ENCODE measurements at regions not wholly inside any gene's neighbourhood (a gene's known extent, or its start where the extent isn't known, plus 50 kb on each side); places are given as distances from the start of the nearest gene placed in this dataset.

DNA sequence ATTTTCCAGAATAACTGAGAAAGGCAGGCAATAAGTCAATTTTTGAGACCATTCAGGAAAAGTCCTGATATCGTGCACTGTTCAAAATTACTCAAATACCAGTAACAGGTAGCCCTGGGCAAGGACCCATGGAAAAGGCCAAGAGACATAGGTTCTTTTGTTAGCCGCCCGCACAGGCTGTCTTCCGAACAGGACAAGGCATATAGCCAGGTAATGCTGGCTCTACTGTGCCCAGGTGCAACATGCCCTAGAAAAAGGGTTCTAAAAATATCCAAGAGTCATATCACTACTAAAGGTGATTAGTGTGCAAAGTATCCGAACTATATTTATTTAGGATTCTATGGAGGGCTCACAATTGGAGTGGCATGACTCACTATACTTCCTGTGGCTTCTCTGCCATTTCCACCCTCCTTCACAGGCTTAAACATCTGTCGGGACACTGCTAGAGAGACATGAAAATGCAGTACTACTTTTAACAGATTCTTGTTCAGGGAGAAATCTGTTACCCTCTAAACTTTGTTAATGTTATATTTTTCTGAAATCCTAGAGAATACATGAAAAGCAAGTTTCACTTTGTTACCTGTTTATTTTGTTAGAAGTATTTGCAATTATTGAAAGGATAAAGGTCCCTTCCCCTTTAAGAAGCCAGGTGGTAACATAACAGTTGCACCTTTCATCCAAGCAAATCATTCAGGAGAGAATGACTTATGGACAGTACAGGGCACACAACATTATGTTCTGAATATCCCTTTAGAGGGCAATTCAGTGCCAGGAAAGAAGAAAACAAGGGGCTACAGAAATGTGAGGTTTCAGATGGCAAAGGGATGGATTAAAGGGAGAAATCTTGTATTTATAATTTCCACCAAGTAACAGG, 293.3 kb upstream of the THBS1 start:
- DNase-seq (ENCODE audit: low read depth in 1 of 2, low spot score in 1 of 2): no peak

DNA sequence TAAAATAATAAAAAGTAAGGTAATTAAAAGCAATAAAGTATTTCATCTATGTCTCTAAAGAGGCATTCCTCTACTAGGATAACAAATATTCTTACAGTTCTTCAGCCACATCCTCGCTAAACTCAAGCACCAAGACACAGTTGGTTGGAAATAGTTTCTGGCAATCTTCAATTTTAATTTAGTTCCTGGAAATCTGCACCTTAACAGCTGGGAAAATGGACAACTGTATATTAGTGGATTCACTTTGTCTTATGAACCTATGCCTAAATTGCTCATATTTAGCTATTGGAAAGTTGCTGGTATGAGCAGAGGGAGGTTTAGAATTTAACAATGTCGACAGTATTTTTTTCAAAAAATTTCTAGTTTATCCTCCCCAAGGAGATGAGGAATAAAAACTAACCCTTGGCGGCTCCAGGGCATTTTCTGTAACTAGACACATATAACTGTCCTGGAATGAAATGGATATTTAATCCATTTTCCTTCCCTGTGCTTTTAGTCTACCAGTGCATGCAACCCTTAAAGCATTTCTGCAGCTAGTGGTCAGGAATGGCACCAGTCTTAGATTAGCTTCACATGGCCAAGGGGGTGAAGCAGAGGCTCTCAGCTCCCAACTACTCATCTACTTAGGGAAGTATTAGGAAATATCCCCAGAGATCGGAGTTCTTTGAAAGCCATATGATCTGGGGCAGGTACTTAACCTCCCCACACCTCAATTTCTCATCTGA, 290.0 kb upstream of the THBS1 start:
- DNase-seq (ENCODE audit: low read depth in 1 of 2, low spot score in 1 of 2): no peak

DNA sequence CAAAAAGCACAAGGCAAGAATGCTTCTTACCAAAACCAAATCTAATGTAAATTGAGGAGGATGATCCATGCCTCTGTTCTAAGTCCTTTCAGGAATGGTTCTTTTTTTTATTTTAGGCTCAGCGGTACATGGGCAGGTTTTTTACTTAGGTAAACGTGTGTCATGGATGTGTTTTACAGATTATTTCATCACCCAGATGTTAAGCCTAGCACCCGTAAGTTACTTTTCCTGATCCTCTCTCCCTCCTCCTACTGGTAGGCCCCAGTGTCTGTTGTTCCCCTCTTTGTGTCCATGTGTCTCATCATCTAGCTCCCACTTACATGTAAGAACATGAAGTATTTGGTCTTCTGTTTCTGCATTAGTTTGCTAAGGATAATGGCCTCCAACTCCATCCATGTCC, 289.2 kb upstream of the THBS1 start:
- DNase-seq (ENCODE audit: low read depth in 1 of 2, low spot score in 1 of 2): no peak

DNA sequence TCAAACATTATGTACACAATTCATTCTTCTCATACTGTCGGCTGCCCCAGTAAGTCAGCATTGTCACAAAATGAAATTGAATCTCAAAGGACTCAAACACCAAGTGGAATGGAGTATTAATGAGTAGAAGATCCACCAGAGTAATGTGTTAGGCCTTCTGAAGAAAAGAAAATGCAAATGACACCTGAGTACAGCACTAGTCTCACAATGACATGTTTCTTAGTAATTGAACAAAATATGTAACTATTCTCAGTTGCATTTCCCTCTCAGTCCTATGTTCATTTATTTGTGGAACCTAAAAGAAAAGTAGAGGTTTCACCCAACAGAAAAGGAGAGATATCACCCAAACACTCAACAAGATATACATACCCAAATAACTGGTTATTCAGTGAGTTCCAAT, 283.9 kb upstream of the THBS1 start:
- no peak for DNase-seq (ENCODE audit: low read depth in 1 of 2, low spot score in 1 of 2)

DNA sequence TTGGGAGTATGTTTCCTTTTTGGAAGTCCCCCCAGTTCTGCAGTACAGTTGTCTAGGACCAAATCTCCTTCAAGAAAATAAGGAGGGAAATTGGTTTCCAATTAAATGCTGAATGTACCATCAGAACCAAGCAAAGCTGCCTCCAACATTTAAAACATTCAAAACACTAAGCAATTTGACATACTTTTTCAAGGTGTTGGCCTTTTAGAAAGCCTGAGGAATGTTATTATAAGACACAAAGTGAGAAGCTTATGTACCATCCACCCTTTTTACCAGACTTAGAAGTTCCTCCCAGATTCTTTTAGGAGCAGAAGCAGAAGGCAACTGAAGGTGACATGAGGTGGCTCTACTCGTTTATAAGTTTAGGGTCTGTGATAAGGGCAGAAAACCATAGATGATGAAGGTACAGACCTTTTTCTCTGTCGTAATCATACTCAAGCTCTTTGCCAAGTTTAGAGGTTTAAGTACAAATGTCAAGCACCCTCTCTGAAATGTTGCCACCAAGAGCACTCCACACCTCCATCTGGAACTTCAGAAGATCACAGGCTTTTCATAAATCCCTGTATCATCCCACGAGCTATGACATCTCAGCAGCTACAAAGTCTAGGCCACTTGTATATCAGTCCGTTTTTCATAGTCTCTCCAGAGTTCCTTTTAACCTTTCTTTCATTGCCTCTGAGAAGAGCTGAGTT, 282.5 kb upstream of the THBS1 start:
- no peak for DNase-seq (ENCODE audit: low read depth in 1 of 2, low spot score in 1 of 2)

DNA sequence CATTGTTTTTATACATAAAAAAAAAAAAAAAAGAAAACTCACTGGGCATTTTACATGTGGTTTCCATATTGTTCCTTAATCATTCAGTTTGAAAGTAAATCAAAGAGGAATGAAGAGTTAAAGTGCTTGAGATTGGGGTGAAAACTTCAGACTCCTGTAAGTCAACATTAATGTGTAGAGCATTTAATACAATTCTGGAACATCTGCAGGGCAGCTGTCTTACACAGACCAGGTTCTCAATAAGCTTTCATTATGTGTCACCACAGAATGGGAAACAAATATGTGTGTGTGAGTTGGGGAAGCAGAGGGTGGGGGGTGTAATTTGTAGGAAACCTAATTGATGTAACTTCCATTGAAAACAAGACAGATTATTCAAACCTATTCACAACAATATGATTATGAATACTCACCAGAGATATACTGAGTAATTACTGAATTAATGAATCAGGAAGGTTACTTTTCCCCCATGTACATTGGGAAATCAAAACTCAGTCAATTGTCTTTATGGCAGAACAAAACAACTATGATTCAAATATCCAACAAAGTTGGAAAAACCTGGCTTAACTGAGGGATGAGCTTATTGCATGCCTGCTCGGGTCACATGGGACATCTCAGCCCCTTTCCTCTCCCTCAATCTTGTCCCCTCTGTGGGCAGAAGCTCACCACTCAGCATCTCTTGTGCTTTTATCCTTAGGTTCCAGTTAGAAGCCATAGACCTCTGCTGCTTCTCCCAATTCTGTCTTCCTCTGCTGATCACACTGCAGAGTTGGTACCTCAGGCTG, 281.2 kb upstream of the THBS1 start:
- no peak for DNase-seq (ENCODE audit: low read depth in 1 of 2, low spot score in 1 of 2)

DNA sequence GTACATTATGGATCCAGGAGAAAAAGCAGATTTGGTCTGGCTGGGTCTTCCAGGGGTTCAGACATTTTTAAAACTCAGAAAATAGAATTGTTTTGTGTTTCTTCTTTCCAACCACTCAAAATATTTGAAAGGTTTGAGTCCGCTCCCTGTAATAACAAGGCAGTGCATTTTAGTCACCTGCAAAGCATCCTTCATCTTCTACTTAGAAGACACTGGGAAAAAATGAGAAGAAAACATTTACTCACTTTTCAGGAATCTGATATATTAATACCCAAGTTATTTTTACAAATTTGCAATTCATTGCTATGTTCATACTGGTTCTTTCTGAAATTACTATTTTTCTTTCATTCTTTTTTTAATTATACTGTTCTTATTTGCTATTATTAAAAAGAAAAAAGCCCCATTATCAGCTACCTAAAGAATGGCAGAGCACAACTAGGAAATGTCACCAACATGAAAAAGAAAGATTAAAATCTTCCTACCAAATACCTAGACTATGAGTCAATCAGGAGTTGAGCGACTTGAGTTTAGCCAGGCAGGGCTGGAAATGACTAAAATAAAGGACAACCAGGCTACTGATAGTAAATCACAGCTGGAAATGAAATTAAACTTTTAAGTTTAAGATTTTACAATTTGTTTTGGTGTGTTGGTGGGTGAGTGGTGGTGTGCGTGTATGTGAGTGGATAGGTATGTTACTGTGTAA, 280.3 kb upstream of the THBS1 start:
- DNase-seq (ENCODE audit: low read depth in 1 of 2, low spot score in 1 of 2): no peak

DNA sequence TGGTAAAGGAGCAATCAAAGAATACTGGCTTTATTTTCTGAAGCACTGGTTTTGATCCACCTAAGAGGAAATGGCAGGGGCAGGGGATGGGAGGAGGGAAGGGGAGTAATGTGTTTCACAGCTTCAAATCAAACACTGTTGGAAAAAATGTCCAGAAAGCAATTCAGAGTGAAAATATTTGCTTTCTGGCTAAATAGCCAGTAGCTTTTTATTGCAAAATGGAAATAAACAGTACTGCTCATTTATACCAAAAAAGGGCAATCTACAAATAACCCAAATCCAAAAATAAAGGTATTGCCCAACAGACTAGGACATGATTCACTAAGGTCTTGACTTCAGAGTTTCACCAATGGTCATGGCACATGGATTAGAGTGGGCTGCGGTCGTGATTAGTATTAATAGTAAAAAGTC, 279.3 kb upstream of the THBS1 start:
- DNase-seq (ENCODE audit: low read depth in 1 of 2, low spot score in 1 of 2): no peak

DNA sequence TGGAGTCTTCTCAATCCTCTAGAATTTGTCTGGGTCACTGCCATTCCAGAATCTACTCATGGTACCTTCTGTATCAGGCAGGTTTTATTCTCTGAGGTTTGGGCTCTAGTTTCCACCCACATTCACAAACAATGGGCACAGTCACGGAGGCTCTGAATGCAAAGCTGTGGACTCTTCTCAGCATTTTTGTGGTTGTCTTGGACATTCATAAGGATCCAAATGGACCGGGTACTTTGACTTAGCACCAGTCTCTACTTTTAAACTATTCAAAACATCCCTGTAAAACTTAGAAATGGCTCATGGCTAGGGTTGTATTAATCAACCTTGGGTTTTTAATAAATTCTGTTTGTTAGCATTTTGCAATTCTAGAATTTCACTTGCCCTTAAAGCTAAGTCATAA, 277.9 kb upstream of the THBS1 start:
- DNase-seq (ENCODE audit: low read depth in 1 of 2, low spot score in 1 of 2): no peak

DNA sequence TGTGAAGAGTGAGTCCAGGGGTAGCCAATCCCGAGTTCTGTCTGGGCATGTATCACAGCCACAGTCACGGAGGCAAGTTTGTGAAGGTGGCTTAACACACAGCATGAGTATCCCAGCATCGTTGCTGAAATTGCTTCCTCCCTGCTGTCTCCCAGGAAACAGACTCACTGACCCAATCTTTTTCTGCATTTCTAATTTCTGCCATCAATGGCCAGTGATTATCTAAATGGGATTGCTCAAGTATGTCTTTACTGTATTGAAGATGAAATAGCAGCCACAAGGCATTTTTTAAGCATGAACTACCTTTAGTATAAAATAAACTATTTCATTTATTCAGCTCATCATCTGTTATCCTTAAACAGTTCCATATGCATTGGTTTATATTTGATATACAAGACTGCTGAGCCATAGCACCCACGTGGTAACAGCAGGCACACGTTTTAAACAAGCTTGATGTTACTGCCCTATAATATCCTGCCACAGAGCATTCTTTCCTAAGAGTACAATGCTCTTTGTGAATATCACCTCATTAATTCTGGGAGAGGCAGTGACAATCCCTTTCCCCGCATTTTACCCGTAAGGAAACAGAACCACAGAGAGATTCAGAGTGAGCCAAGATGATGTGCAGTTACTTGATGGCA, 276.6 kb upstream of the THBS1 start:
- no peak for DNase-seq (ENCODE audit: low read depth in 1 of 2, low spot score in 1 of 2)

DNA sequence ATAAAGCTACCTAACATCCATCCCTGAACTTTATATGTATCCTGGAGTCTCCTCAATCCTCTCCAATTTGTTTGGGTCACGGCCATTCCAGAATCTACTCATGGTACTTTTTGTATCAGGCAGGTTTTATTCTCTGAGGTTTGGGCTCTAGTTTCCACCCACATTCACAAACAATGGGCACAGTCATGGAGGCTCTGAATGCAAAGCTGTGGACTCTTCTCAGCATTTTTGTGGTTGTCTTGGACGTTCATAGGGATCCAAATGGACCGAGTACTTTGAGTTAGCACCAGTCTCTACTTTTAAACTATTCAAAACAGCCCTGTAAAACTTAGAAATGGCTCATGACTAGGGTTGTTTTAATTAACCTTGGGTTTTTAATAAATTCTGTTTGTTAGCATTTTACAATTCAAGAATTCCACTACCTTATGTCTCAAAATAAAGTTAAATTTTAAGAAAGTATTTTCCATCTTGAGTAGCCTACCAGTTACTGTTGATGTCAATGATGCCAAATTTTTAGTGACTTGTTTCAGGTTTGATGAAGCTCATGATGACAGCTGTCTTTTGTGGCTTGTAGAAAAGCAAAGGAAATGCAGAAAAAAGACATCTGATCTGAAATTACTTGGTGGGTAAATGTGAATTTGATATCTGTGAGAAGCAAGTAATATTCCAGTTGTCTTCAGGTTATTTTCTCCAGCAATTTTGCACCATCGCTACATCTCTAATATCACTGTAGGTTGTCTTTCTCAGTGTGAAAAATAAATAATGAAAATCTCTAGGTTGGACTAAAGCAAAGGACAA, 275.7 kb upstream of the THBS1 start:
- DNase-seq (ENCODE audit: low read depth in 1 of 2, low spot score in 1 of 2): no peak

DNA sequence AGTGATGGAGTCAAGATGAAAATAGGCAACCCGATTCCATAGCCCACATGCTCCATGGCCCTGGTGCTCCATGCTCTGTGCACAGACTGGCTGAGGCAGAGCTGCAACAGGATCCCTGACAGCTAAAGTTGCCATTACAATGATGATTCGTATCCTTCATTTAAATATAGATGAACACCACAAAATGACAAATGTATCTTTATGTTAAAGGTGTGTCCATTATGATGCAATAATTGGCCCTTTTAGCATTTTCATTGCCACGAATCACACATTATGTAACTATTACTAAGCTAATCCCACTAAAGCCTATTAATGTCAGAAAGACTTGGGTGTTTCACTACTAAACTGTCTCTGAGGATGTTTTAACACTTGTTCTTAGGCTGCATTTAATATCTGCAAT, 270.2 kb upstream of the THBS1 start:
- no peak for DNase-seq (ENCODE audit: low read depth in 1 of 2, low spot score in 1 of 2)

DNA sequence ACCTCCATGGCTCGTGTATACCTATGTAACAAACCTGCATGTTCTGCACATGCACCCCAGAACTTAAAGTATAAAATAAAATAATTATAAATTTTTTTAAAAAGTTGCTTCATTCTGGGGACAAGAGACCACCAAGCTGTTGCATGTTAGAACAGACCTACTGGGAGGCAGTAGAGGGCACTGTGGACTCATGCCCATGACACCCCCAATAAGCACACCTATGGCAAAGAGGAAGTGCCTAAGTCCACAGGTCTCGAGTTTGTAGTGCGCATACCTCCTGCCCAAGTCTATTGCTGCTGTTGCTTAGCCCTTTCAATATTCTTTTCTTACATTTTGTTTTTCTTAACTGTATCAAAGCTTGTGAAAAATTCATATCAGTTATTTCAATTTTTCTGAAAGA, 267.9 kb upstream of the THBS1 start:
- DNase-seq (ENCODE audit: low read depth in 1 of 2, low spot score in 1 of 2): no peak

DNA sequence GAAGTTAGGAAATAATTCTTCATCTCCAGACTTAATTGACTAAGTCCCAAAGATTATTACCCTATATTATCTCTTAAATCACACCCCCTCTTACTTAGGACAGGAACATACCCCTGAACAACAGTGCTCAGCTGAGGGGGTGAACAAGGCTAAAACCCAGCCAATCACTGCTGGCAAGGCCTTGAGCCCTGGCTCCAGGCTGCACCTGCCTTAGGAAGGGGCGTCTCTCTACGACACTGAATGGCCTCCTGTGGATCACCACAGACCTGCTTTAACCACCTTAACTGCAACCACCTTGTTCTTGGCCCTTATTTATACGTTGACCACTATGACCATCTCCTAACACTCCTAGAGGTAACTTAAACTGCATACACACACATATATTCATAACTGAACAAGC, 267.4 kb upstream of the THBS1 start:
- no peak for DNase-seq (ENCODE audit: low read depth in 1 of 2, low spot score in 1 of 2)

DNA sequence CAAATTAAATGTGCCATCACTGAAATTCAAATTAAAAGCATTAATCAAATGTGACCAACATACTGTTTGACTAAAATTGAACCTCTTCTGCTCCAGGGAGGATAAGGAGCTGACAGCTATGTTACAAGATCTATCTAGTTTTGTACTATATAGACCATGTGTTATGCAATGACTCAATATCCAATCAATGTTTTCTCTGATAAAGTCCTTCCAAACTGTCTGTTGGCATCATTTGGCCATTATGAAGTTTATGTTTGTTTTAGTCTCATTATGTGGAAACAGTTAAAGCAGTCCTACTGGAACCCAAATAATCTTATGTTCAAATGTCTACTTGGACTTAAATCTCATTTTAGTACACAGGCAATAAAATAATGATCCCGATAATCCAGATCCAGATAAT, 267.0 kb upstream of the THBS1 start:
- DNase-seq (ENCODE audit: low read depth in 1 of 2, low spot score in 1 of 2): no peak

DNA sequence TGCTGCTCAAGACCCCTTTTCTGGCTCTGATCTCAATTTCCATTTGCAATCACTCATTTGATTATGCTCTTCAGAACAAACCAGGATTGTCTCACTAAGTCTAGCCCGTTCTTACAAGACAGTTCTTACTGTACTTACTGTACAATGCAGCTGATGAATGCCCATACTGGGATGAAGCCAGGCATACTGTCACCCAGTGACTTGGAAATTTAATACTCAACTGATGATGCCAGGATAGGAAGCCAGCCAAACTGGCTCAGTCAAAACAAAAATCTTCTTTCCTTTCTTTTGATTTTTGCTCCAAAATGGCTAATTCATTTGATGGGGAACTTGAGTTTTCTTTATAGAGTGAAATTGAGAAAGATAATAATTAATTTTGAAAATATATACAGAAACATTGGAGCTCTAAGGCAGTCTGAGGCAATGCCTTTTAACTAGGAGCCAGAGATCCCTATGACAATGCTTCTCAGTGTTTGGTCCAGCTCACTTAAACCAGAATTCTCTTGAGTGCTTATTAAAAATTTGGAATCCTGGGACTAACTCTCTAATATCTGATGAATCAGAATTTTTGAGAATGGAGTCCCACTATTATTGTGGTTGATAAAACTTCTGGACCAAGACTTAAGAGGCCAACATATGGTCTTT, 265.6 kb upstream of the THBS1 start:
- no peak for DNase-seq (ENCODE audit: low read depth in 1 of 2, low spot score in 1 of 2)

DNA sequence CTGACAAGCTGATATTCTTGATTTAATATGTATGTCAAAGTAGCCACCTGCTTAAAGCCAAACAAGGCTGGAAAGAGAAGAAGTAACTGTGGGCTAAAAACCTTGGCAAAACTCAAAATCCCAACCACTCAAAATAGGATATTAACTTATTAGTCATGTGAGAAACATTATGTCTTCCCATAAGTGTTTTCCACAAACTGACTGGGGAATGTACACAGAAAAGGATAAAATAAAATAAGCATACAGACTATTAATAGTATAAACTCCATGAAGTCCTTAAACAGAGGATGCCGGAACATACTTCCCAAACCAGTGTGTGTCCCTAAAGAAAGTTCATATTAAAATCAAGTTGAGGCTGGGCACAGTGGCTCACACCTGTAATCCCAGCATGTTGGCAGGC, 263.7 kb upstream of the THBS1 start:
- DNase-seq (ENCODE audit: low read depth in 1 of 2, low spot score in 1 of 2): no peak

DNA sequence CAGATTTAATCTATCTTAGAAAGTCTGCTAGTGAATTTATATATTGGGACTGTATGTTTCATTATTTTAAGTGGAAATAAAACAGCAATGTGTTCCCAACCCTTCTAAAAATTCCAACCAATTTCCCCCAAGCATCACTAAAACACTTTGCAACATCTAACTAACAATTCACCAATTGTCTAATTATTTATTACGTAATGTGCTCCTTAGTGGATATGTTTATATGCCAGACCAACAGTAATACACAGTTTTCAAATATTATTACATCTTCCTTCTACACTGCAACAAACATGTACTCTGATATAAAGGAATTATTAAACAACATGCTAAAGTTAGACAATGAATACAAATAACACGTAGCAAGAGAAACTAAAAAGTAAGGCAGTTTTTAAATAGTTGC, 262.6 kb upstream of the THBS1 start:
- no peak for DNase-seq (ENCODE audit: low read depth in 1 of 2, low spot score in 1 of 2)

DNA sequence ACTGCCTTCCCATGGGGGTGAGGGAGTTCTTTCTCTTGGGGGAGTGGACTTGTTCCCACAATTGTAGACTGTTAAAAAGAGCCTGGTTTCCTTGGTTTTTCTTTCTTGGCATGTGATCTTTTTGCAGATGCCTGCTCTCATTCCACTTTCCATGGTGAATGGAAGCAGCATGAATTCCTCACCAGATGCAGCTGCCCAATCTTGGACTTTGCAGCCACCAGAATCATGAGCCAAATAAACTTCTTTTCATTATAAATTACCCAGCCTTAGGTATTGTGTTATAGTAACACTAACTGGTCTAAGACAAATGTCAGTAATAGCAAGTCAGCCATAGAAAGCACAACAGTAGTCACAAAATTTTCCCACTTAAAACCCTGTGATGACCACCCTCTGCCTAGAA, 260.5 kb upstream of the THBS1 start:
- DNase-seq (ENCODE audit: low read depth in 1 of 2, low spot score in 1 of 2): no peak

Data from activated CD4-positive, alpha-beta T cell treated with anti-CD3 and anti-CD28 coated beads, Interleukin-2, amount 50 U/mL, for 24 hours (primary cell).